ENCODE measurements at regions not wholly inside any gene's neighbourhood (a gene's known extent, or its start where the extent isn't known, plus 50 kb on each side); places are given as distances from the start of the nearest gene placed in this dataset.

DNA sequence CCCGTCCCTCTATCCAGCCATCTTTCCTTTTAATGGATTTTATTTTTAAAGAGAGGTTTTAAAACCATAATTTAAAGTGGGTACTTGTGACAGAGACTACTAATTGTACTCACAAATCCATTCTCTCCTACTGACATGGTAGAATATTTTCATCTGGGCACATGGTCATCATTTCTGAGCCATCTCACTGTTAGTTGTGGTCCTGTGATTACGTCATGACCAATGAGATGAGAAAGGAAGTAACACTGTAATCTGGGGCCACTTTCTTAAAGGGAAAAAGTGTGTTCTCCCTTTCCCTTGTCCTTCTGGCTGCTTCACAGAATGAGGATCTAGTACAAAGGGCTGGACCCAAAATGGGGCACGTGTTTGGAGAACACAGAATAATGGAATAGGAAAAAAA is 538.7 kb downstream of the CMPK2 start:
- Histone ChIP-seq H3K9me3 (peaks cover 0 to 43% (median 29%) of the 10 kb centered on the region in 8 donors), H3K36me3 (no peaks in the 10 kb centered on the region), H3K27me3 (replicated peaks in 1 of 7) (no peaks in the 10 kb centered on the region), H3K4me1 (no peaks in the 10 kb centered on the region), H3K4me3 (no peak overlapping the region), H3K27ac (no peak overlapping the region)
- no peak for DNase-seq
- intact Hi-C loops (cut with DNase I; ENCODE audit: low total_unique reads) = no loop called here
- TF ChIP-seq CTCF (IDR thresholded peaks at IDR 0.05 in 8 of 11, conservative IDR thresholded peaks at IDR 0.05 in 3 of 11) (no peak), POLR2AphosphoS5 (IDR thresholded peaks at IDR 0.05) (no peak), POLR2A (IDR thresholded peaks at IDR 0.05) (no peak)
- WGBS, 5 donors = 80 to 97% (median 84%) methylated on average over 3 of the region's 3 CpGs

DNA sequence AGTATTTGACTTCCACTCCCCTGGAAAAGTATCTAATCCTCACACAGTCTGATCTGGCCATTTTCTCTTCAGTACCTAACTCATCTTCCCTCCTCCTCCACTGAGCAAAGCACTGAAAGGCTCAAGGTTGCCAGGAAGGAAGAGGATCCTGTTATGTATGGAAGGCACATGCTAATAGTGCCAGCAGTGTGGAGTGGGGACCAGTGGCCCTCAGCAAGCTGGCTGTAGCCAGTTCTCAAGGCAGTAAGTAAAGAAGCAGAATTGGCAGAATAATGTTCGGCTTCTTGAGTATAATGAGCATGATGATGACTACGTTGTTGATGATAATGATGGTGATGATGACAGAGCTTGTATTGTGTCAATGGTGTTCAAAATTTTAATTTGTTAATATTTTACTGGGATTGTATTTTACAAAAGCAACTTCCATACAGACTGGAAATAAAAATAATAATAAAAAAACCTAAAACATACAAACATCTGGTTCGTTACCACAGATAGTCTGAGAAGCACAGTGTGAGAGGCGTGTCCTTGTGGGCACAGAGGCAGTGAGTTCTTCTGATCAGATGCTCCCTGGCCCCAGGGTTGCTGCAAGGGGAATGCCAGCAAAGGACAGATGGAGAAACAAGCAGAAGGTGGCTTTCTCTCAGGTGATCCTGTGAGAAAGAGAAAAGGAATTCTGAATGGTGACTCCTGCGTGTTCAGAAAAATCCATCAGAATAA is 528.8 kb downstream of the CMPK2 start:
- 83 to 90% (median 86%) methylated on average over 5 of the region's 5 CpGs for WGBS, 5 donors
- TF ChIP-seq CTCF (IDR thresholded peaks at IDR 0.05 in 8 of 11, conservative IDR thresholded peaks at IDR 0.05 in 3 of 11) (no peak), POLR2AphosphoS5 (IDR thresholded peaks at IDR 0.05) (no peak), POLR2A (IDR thresholded peaks at IDR 0.05) (no peak)

GRCh38 chr2:6337472-6337820 is 528.3 kb downstream of the CMPK2 start:
- no peaks in the 10 kb centered on the region for H3K36me3 ChIP-seq

More for the DNA sequence above, 528.8 kb downstream of the CMPK2 start:
- intact Hi-C loops (cut with DNase I; ENCODE audit: low total_unique reads) = no loop called here
- no peak for DNase-seq
- Histone ChIP-seq H3K4me3 (no peak overlapping the region), H3K27ac (no peak overlapping the region), H3K36me3 (no peaks in the 10 kb centered on the region), H3K27me3 (replicated peaks in 1 of 7) (no peaks in the 10 kb centered on the region), H3K4me1 (no peaks in the 10 kb centered on the region), H3K9me3 (peaks cover 0 to 7% (median 0%) of the 10 kb centered on the region in 8 donors)

More at GRCh38 chr2:6337472-6337820, 528.3 kb downstream of the CMPK2 start:
- WGBS, 5 donors = 79 to 85% (median 83%) methylated on average over 8 of the region's 8 CpGs
- Histone ChIP-seq H3K4me3 (no peak overlapping the region), H3K27ac (no peak overlapping the region), H3K27me3 (replicated peaks in 1 of 7) (no peaks in the 10 kb centered on the region), H3K9me3 (peaks cover 0 to 5% (median 0%) of the 10 kb centered on the region in 8 donors), H3K4me1 (peaks cover 0 to 3% (median 0%) of the 10 kb centered on the region in 6 donors)
- intact Hi-C loops (cut with DNase I; ENCODE audit: low total_unique reads) = no loop called here
- TF ChIP-seq POLR2A (IDR thresholded peaks at IDR 0.05) (no peak), CTCF (IDR thresholded peaks at IDR 0.05 in 8 of 11, conservative IDR thresholded peaks at IDR 0.05 in 3 of 11) (no peak), POLR2AphosphoS5 (IDR thresholded peaks at IDR 0.05) (no peak)
- DNase-seq = no peak

Data from spleen (tissue), 11 donors.